WTC11 (cell line): ENCODE measurements at regions not wholly inside any gene's neighbourhood (a gene's known extent, or its start where the extent isn't known, plus 50 kb on each side); places are given as distances from the start of the nearest gene placed in this dataset.

Experiments
- ATAC-seq: fragments of 200-7000 bp; cut with Tn5 transposase; 2 replicates; pipeline ENCODE4 v1.10.0; 2021; ENCODE audit warnings: mild to moderate bottlenecking, moderate library complexity
- CTCF ChIA-PET: fragments of 300-600 bp; sonication (Branson Sonifier 250); formaldehyde crosslinking; loops from one replicate; lab custom pipeline; 2021; ENCODE audit warnings: antibody characterized with exemption; lab: Charles Lee
- POLR2A ChIA-PET: fragments of 350-600 bp; sonication (Branson Sonifier 250); formaldehyde crosslinking; loops from one replicate; lab custom pipeline; 2021; ENCODE audit warnings: antibody characterized with exemption; lab: Charles Lee
- DNase-seq: peaks from one replicate; pipeline ENCODE4 v3.0.0; 2021; ENCODE audit warnings: low spot score
- H3K27ac Mint-ChIP-seq: 2 replicates; pipeline ENCODE4 v1.8.0; 2021; ENCODE audit warnings: mixed read lengths
- H3K27me3 Mint-ChIP-seq: 2 replicates; pipeline ENCODE4 v1.8.0; 2021; ENCODE audit warnings: low read depth, mild to moderate bottlenecking, moderate library complexity, mixed read lengths
- H3K36me3 Mint-ChIP-seq: 2 replicates; pipeline ENCODE4 v1.8.0; 2021; ENCODE audit warnings: mixed read lengths
- H3K4me1 Mint-ChIP-seq: 2 replicates; pipeline ENCODE4 v1.8.0; 2022; ENCODE audit warnings: mixed read lengths
- H3K4me3 Mint-ChIP-seq: 2 replicates; pipeline ENCODE4 v1.8.0; 2021; ENCODE audit warnings: mild to moderate bottlenecking, moderate library complexity, mixed read lengths
- H3K9me3 Mint-ChIP-seq: 2 replicates; pipeline ENCODE4 v1.8.0; 2021; ENCODE audit warnings: mixed read lengths
- AR ChIP-seq: fragments of 250-450 bp; sonication (Bioruptor Pico); IDR thresholded peaks from 2 replicates; pipeline ENCODE4 v1.9.0; 2021; ENCODE audit warnings: mild to moderate bottlenecking
- ATF6 ChIP-seq: sonication (generic); formaldehyde crosslinking; IDR thresholded peaks from 2 replicates; pipeline ENCODE4 v1.8.1; 2023; ENCODE audit warnings: mild to moderate bottlenecking, missing genetic modification reagents
- E2F5 ChIP-seq: sonication (generic); formaldehyde crosslinking; IDR thresholded peaks from 2 replicates; pipeline ENCODE4 v1.8.1; 2022; ENCODE audit warnings: mild to moderate bottlenecking, moderate library complexity, missing genetic modification reagents
- ERG ChIP-seq: fragments of 250-450 bp; sonication (Bioruptor Pico); IDR thresholded peaks from 2 replicates; pipeline ENCODE4 v1.8.0; 2021; ENCODE audit warnings: mild to moderate bottlenecking
- FOXK1 ChIP-seq: sonication (generic); formaldehyde crosslinking; IDR thresholded peaks from 2 replicates; pipeline ENCODE4 v1.8.0; 2022; ENCODE audit warnings: mild to moderate bottlenecking, moderate library complexity, missing genetic modification reagents
- FOXP4 ChIP-seq: sonication (generic); formaldehyde crosslinking; IDR thresholded peaks from 2 replicates; pipeline ENCODE4 v1.8.0; 2022; ENCODE audit warnings: mild to moderate bottlenecking, missing genetic modification reagents
- GRHL2 ChIP-seq: fragments of 250-450 bp; sonication (Bioruptor Pico); IDR thresholded peaks from 2 replicates; pipeline ENCODE4 v1.8.0; 2022; ENCODE audit warnings: mild to moderate bottlenecking, moderate library complexity; ENCODE audit not compliant: insufficient replicate concordance, severe bottlenecking
- GTF2I ChIP-seq: fragments of 250-450 bp; sonication (Bioruptor Pico); conservative IDR thresholded peaks from 2 replicates; pipeline ENCODE4 v1.4.0; 2021; ENCODE audit warnings: mild to moderate bottlenecking
- HMGA2 ChIP-seq: fragments of 250-450 bp; sonication (Bioruptor Pico); IDR thresholded peaks from 2 replicates; pipeline ENCODE4 v1.4.0; 2021; ENCODE audit warnings: mild to moderate bottlenecking, moderate library complexity
- MAX ChIP-seq: sonication (generic); formaldehyde crosslinking; IDR thresholded peaks from 2 replicates; pipeline ENCODE4 v1.8.0; 2022; ENCODE audit warnings: mild to moderate bottlenecking, missing genetic modification reagents
- NFYB ChIP-seq: sonication (generic); formaldehyde crosslinking; conservative IDR thresholded peaks from 2 replicates; pipeline ENCODE4 v1.8.0; 2022; ENCODE audit warnings: low read depth, missing genetic modification reagents
- SMAD3 ChIP-seq: sonication (generic); formaldehyde crosslinking; IDR thresholded peaks from 2 replicates; pipeline ENCODE4 v1.8.0; 2022; ENCODE audit warnings: missing genetic modification reagents, mild to moderate bottlenecking, borderline replicate concordance
- TEAD4 ChIP-seq: sonication (generic); formaldehyde crosslinking; IDR thresholded peaks from 2 replicates; pipeline ENCODE4 v1.8.0; 2022; ENCODE audit warnings: mild to moderate bottlenecking, missing genetic modification reagents
- USF1 ChIP-seq: sonication (generic); formaldehyde crosslinking; IDR thresholded peaks from 2 replicates; pipeline ENCODE4 v1.8.0; 2022; ENCODE audit warnings: mild to moderate bottlenecking, missing genetic modification reagents
- ZNF263 ChIP-seq: sonication (generic); formaldehyde crosslinking; IDR thresholded peaks from 2 replicates; pipeline ENCODE4 v1.8.1; 2022; ENCODE audit warnings: low read depth, mild to moderate bottlenecking, moderate library complexity, missing genetic modification reagents
- ZNF281 ChIP-seq: sonication (generic); formaldehyde crosslinking; IDR thresholded peaks from 2 replicates; pipeline ENCODE4 v1.8.0; 2023; ENCODE audit warnings: mild to moderate bottlenecking, missing genetic modification reagents
- ZNF423 ChIP-seq: fragments of 250-450 bp; sonication (Bioruptor Pico); IDR thresholded peaks from 2 replicates; pipeline ENCODE4 v2.1.2; 2022; ENCODE audit warnings: mild to moderate bottlenecking, moderate library complexity
- ZNF532 ChIP-seq: fragments of 250-450 bp; sonication (Bioruptor Pico); IDR thresholded peaks from 2 replicates; pipeline ENCODE4 v1.9.0; 2021; ENCODE audit warnings: mild to moderate bottlenecking, borderline replicate concordance
- ZNF671 ChIP-seq: fragments of 250-450 bp; sonication (Bioruptor Pico); IDR thresholded peaks from 2 replicates; pipeline ENCODE4 v1.8.0; 2021; ENCODE audit warnings: mild to moderate bottlenecking

- TF ChIP-seq AR (CRISPR knock-in tag) (no peak), ERG (CRISPR knock-in tag) (no peak), FOXK1 (CRISPR knock-in tag) (no peak), ZNF281 (no peak), GTF2I (CRISPR knock-in tag) (no peak), HMGA2 (CRISPR knock-in tag) (no peak), NFYB (no peak), ZNF671 (CRISPR knock-in tag) (no peak)
Measured at GRCh38 chr1:181396171-181396670, 87.1 kb upstream of the CACNA1E start (continued).

GRCh38 chr1:181396811-181397210, 86.5 kb upstream of the CACNA1E start:
- DNase-seq (no peak), ATAC-seq (no peak)
- Mint-ChIP-seq H3K36me3 (no peaks in the 10 kb centered on the region), H3K4me1 (no peaks in the 10 kb centered on the region), H3K4me3 (no peak overlapping the region), H3K27me3 (no peaks in the 10 kb centered on the region), H3K9me3 (no peaks in the 10 kb centered on the region), H3K27ac (no peak overlapping the region)
- ChIA-PET POLR2A (no interaction called here), CTCF (interaction anchor here (1.7 to 3.6 kb wide), 2 partner anchors 28 to 207 kb away, joined by 5 to 16 read pairs; no protein-coding TSS in a partner anchor)
- TF ChIP-seq ZNF263 (CRISPR knock-in tag) (no peak), ATF6 (CRISPR knock-in tag) (no peak), GRHL2 (CRISPR knock-in tag) (no peak), USF1 (CRISPR knock-in tag) (no peak), SMAD3 (CRISPR knock-in tag) (no peak), FOXP4 (CRISPR knock-in tag) (no peak), MAX (CRISPR knock-in tag) (no peak), ZNF423 (CRISPR knock-in tag) (no peak), TEAD4 (no peak), ZNF532 (CRISPR knock-in tag) (no peak), E2F5 (CRISPR knock-in tag) (no peak)
